DMS79 treated with DMSO at 0.1 percent for 48 hours (cell line): ENCODE measurements at regions not wholly inside any gene's neighbourhood (a gene's known extent, or its start where the extent isn't known, plus 50 kb on each side); places are given as distances from the start of the nearest gene placed in this dataset.
"Not testable (repeated sequence)": the region's sequence is repeated elsewhere in the genome, so short reads cannot be mapped to it uniquely, and the experiment has no call there.

Experiments
- DNase-seq: peaks from one replicate; lab custom pipeline; 2025; lab: John Stamatoyannopoulos, UW

- DNase-seq: no peak
Measured at GRCh38 chr2:120498576-120499394, 152.8 kb downstream of the INHBB start.

GRCh38 chr2:120499784-120500495 is 154.0 kb downstream of the INHBB start:
- DNase-seq: no peak

GRCh38 chr2:120501591-120501990 is 155.7 kb downstream of the INHBB start:
- DNase-seq: no peak

- DNase-seq: no peak
Measured at GRCh38 chr2:120502357-120502756, 156.4 kb downstream of the INHBB start.

- no peak for DNase-seq
Measured at GRCh38 chr2:120502761-120503160, 156.8 kb downstream of the INHBB start.

- no peak for DNase-seq
Measured at GRCh38 chr2:120503206-120503792, 157.4 kb downstream of the INHBB start.

GRCh38 chr2:120503793-120504571 is 158.0 kb downstream of the INHBB start:
- DNase-seq: no peak

GRCh38 chr2:120504936-120505705 is 159.2 kb downstream of the INHBB start:
- no peak for DNase-seq

GRCh38 chr2:120508567-120509041 is 162.7 kb downstream of the INHBB start:
- DNase-seq: no peak

- no peak for DNase-seq
Measured at GRCh38 chr2:120509213-120509815, 163.4 kb downstream of the INHBB start.

- no peak for DNase-seq
Measured at GRCh38 chr2:120509991-120510735, 164.2 kb downstream of the INHBB start.

- no peak for DNase-seq
Measured at GRCh38 chr2:120510751-120511395, 164.9 kb downstream of the INHBB start.

GRCh38 chr2:120511536-120511935 is 165.6 kb downstream of the INHBB start:
- DNase-seq: no peak

GRCh38 chr2:120511947-120512710 is 166.2 kb downstream of the INHBB start:
- DNase-seq: no peak

GRCh38 chr2:120513776-120514357 is 167.9 kb downstream of the INHBB start:
- DNase-seq: no peak

- DNase-seq: no peak
Measured at GRCh38 chr2:120514521-120514920, 168.6 kb downstream of the INHBB start.

- not testable (repeated sequence) for DNase-seq
Measured at GRCh38 chr2:120515066-120515758, 169.3 kb downstream of the INHBB start.
